HepG2 (cell line): ENCODE measurements at regions not wholly inside any gene's neighbourhood (a gene's known extent, or its start where the extent isn't known, plus 50 kb on each side); places are given as distances from the start of the nearest gene placed in this dataset.

Source experiments
- BHLHE40 ChIP-seq: IDR thresholded peaks from 2 replicates; pipeline ENCODE4 v1.6.1; 2011; ENCODE audit warnings: low read length, improper control_type of control experiment
- CTCF ChIP-seq: sonication (generic); formaldehyde crosslinking; IDR thresholded peaks from 2 replicates; pipeline ENCODE4 v1.5.0; 2020; ENCODE audit warnings: mild to moderate bottlenecking, missing genetic modification reagents, moderate library complexity
- EZH2 ChIP-seq: conservative IDR thresholded peaks from 2 replicates; pipeline ENCODE4 v1.6.1; 2012; ENCODE audit warnings: mild to moderate bottlenecking, low read depth, low read length, moderate library complexity
- FOXP4 ChIP-seq: sonication (generic); formaldehyde crosslinking; IDR thresholded peaks from 2 replicates; pipeline ENCODE4 v1.4.0; 2020; ENCODE audit warnings: missing genetic modification reagents
- POLR2A ChIP-seq, 2 experiments: IDR thresholded peaks; 2 replicates each; pipeline ENCODE4 v1.6.1; 2011; ENCODE audit warnings: low read depth in 2 of 2, low read length in 2 of 2, mild to moderate bottlenecking in 1 of 2, moderate library complexity in 1 of 2; ENCODE audit not compliant: insufficient read depth in 1 of 2
- RFX5 ChIP-seq: IDR thresholded peaks from 2 replicates; pipeline ENCODE4 v1.6.1; 2011; ENCODE audit warnings: low read depth, low read length, improper control_type of control experiment
- SP140L ChIP-seq: sonication (generic); formaldehyde crosslinking; IDR thresholded peaks from 2 replicates; pipeline ENCODE4 v1.4.0; 2020; ENCODE audit warnings: missing genetic modification reagents, borderline replicate concordance
- ZNF770 ChIP-seq: sonication (generic); formaldehyde crosslinking; IDR thresholded peaks from 2 replicates; pipeline ENCODE4 v1.5.0; 2020; ENCODE audit warnings: mild to moderate bottlenecking, missing genetic modification reagents

GRCh38 chr5:93161661-93162654 lies 419.1 kb downstream of the NR2F1-AS1 start:
- TF ChIP-seq EZH2 (no peak), CTCF (CRISPR knock-in tag) (no peak), SP140L (CRISPR knock-in tag) (no peak), POLR2A (IDR thresholded peaks at IDR 0.05; ENCODE audit: insufficient read depth in 1 of 2, low read depth in 2 of 2, low read length in 2 of 2) (no peak), ZNF770 (CRISPR knock-in tag) (no peak), BHLHE40 (no peak), RFX5 (no peak), FOXP4 (no peak)
